IMR-90 (cell line): ENCODE measurements at regions not wholly inside any gene's neighbourhood (a gene's known extent, or its start where the extent isn't known, plus 50 kb on each side); places are given as distances from the start of the nearest gene placed in this dataset.

Experiments used
- ATAC-seq: fragments of 200-7000 bp; cut with Tn5 transposase; 2 replicates; pipeline ENCODE4 v1.9.1; 2020; ENCODE audit warnings: low read depth, mild to moderate bottlenecking, moderate library complexity
- BruUV-seq: library from RNA; stranded (reverse); fragments of 400-500 nt; replicated peaks from 2 replicates; lab custom pipeline; 2021; lab: Mats Ljungman, UMichigan
- CTCF ChIA-PET: fragments of 300-600 bp; formaldehyde crosslinking; extraction: SDS; loops from one replicate; lab custom pipeline; 2021; ENCODE audit warnings: antibody characterized with exemption; lab: Yijun Ruan, JAX
- POLR2A ChIA-PET: fragments of 300-600 bp; sonication (Branson Sonifier 250); formaldehyde crosslinking; loops from one replicate; lab custom pipeline; 2022; ENCODE audit warnings: antibody characterized with exemption; ENCODE audit not compliant: unreplicated experiment; lab: Charles Lee
- DNase-seq: peaks from one replicate; pipeline ENCODE4 v3.0.0; 2013
- H2AFZ ChIP-seq: replicated peaks from 2 replicates; pipeline ENCODE3; 2013; ENCODE audit warnings: low read length, mild to moderate bottlenecking; ENCODE audit not compliant: poor library complexity
- H2AK5ac ChIP-seq: 2 replicates; pipeline ENCODE4 v1.6.1; 2013; ENCODE audit warnings: low read depth, low read length, inconsistent platforms
- H2AK9ac ChIP-seq: replicated peaks from 2 replicates; pipeline ENCODE3; 2013; ENCODE audit warnings: mild to moderate bottlenecking, low read depth, low read length, moderate library complexity; ENCODE audit not compliant: poor library complexity
- H2BK120ac ChIP-seq: 2 replicates; pipeline ENCODE4 v1.6.1; 2013; ENCODE audit warnings: low read depth, low read length, inconsistent platforms
- H2BK15ac ChIP-seq: 3 replicates; pipeline ENCODE4 v1.6.1; 2013; ENCODE audit warnings: low read depth, low read length, inconsistent platforms
- H2BK20ac ChIP-seq: 2 replicates; pipeline ENCODE4 v1.6.1; 2013; ENCODE audit warnings: low read depth, mild to moderate bottlenecking, inconsistent platforms, low read length, moderate library complexity
- H2BK5ac ChIP-seq: 2 replicates; pipeline ENCODE4 v1.6.1; 2013; ENCODE audit warnings: mild to moderate bottlenecking, low read depth, low read length, inconsistent platforms; ENCODE audit not compliant: poor library complexity, severe bottlenecking
- H3K14ac ChIP-seq: replicated peaks from 2 replicates; pipeline ENCODE4 v1.6.1; 2013; ENCODE audit warnings: low read depth, low read length, inconsistent platforms
- H3K18ac ChIP-seq: 2 replicates; pipeline ENCODE4 v1.6.1; 2013; ENCODE audit warnings: low read depth, low read length, control low read depth
- H3K23ac ChIP-seq: 2 replicates; pipeline ENCODE4 v1.6.1; 2013; ENCODE audit warnings: low read depth, low read length, inconsistent platforms
- H3K27ac ChIP-seq: 2 replicates; pipeline ENCODE4 v1.5.1; 2013; ENCODE audit warnings: mild to moderate bottlenecking, control low read depth, low read length; ENCODE audit not compliant: insufficient read depth
- H3K27me3 ChIP-seq: 2 replicates; pipeline ENCODE4 v1.6.1; 2013; ENCODE audit warnings: low read length; ENCODE audit not compliant: control insufficient read depth, insufficient read depth
- H3K36me3 ChIP-seq: 2 replicates; pipeline ENCODE4 v1.6.1; 2013; ENCODE audit warnings: low read length, mixed read lengths; ENCODE audit not compliant: control insufficient read depth, insufficient read depth
- H3K4ac ChIP-seq: 2 replicates; pipeline ENCODE4 v1.6.1; 2013; ENCODE audit warnings: low read depth, low read length, inconsistent platforms
- H3K4me1 ChIP-seq: 2 replicates; pipeline ENCODE4 v1.6.1; 2013; ENCODE audit warnings: low read length, mixed read lengths; ENCODE audit not compliant: control insufficient read depth, insufficient read depth
- H3K4me2 ChIP-seq: 2 replicates; pipeline ENCODE4 v1.6.1; 2013; ENCODE audit warnings: low read depth, mild to moderate bottlenecking, control low read depth, low read length, moderate library complexity
- H3K4me3 ChIP-seq: 2 replicates; pipeline ENCODE4 v1.5.1; 2013; ENCODE audit warnings: low read depth, mild to moderate bottlenecking, control low read depth, low read length, moderate library complexity; ENCODE audit not compliant: insufficient read depth
- H3K56ac ChIP-seq: 2 replicates; pipeline ENCODE4 v1.6.1; 2013; ENCODE audit warnings: low read length, inconsistent platforms; ENCODE audit not compliant: insufficient read depth; ENCODE audit errors: extremely low read depth
- H3K79me1 ChIP-seq, 2 experiments: 2 replicates each; pipeline ENCODE4 v1.6.1; 2013; ENCODE audit warnings: low read length in 2 of 2, inconsistent platforms in 1 of 2, low read depth in 1 of 2
- H3K9ac ChIP-seq: 2 replicates; pipeline ENCODE4 v1.6.1; 2013; ENCODE audit warnings: low read depth, low read length, control low read depth
- H3K9me1 ChIP-seq: 2 replicates; pipeline ENCODE4 v1.6.1; 2013; ENCODE audit warnings: low read length, inconsistent platforms; ENCODE audit not compliant: insufficient read depth
- H3K9me3 ChIP-seq: 2 replicates; pipeline ENCODE4 v1.6.1; 2013; ENCODE audit warnings: low read length; ENCODE audit not compliant: control insufficient read depth, insufficient read depth
- H4K20me1 ChIP-seq: 2 replicates; pipeline ENCODE4 v1.6.1; 2013; ENCODE audit warnings: low read length, inconsistent platforms; ENCODE audit not compliant: insufficient read depth
- H4K5ac ChIP-seq: 2 replicates; pipeline ENCODE4 v1.6.1; 2013; ENCODE audit warnings: mild to moderate bottlenecking, low read depth, low read length, control low read depth
- H4K8ac ChIP-seq, 2 experiments: 2 replicates each; pipeline ENCODE4 v1.6.1; 2013; ENCODE audit warnings: low read depth in 2 of 2, low read length in 2 of 2, control low read depth in 1 of 2, inconsistent platforms in 1 of 2
- H4K91ac ChIP-seq: 2 replicates; pipeline ENCODE4 v1.6.1; 2013; ENCODE audit warnings: low read depth, low read length, inconsistent platforms; ENCODE audit not compliant: insufficient read depth
- BHLHE40 ChIP-seq: fragments of 150-350 bp; IDR thresholded peaks from 2 replicates; pipeline ENCODE4 v1.6.1; 2016; ENCODE audit warnings: mild to moderate bottlenecking, low read depth, low read length
- CEBPB ChIP-seq: IDR thresholded peaks from 2 replicates; pipeline ENCODE4 v1.6.1; 2012; ENCODE audit warnings: low read depth, low read length, improper control_type of control experiment
- ELK1 ChIP-seq: fragments of 150-350 bp; IDR thresholded peaks from 2 replicates; pipeline ENCODE4 v1.6.1; 2016; ENCODE audit warnings: low read depth, mild to moderate bottlenecking, low read length, moderate library complexity, borderline replicate concordance
- FOS ChIP-seq: fragments of 150-350 bp; IDR thresholded peaks from 2 replicates; pipeline ENCODE4 v1.6.1; 2016; ENCODE audit warnings: low read depth, low read length
- MAFK ChIP-seq: IDR thresholded peaks from 2 replicates; pipeline ENCODE4 v1.6.1; 2012; ENCODE audit warnings: low read depth, low read length, improper control_type of control experiment
- MXI1 ChIP-seq: IDR thresholded peaks from 2 replicates; pipeline ENCODE4 v1.6.1; 2012; ENCODE audit warnings: low read depth, mild to moderate bottlenecking, low read length, moderate library complexity, borderline replicate concordance
- POLR2A ChIP-seq: IDR thresholded peaks from 2 replicates; pipeline ENCODE4 v1.6.1; 2012; ENCODE audit warnings: mild to moderate bottlenecking, low read depth, low read length
- RAD21 ChIP-seq: IDR thresholded peaks from 2 replicates; pipeline ENCODE4 v1.6.1; 2012; ENCODE audit warnings: low read length, improper control_type of control experiment
- RCOR1 ChIP-seq: IDR thresholded peaks from 2 replicates; pipeline ENCODE4 v1.6.1; 2012; ENCODE audit warnings: mild to moderate bottlenecking, low read length, improper control_type of control experiment; ENCODE audit not compliant: insufficient replicate concordance
- RFX5 ChIP-seq: IDR thresholded peaks from 2 replicates; pipeline ENCODE4 v1.8.0; 2012; ENCODE audit warnings: low read depth, mild to moderate bottlenecking, low read length, moderate library complexity
- SMC3 ChIP-seq: fragments of 150-350 bp; IDR thresholded peaks from 2 replicates; pipeline ENCODE4 v1.6.1; 2016; ENCODE audit warnings: low read depth, mild to moderate bottlenecking, antibody characterized with exemption, low read length, moderate library complexity
- WGBS, 2 experiments: methylation state at CpG; one replicate each; pipeline versions ENCODE4 v1.1.5 to v1.1.7; 2013; ENCODE audit warnings: missing lambda C conversion rate in 2 of 2; ENCODE audit not compliant: insufficient read length in 1 of 2; ENCODE audit errors: extremely low coverage in 2 of 2; 5-methylcytosine and 5-hydroxymethylcytosine counted together
- dilution Hi-C: fragments of 300-500 bp; cut with HindIII; formaldehyde crosslinking; loops from one replicate; pipeline ENCODE4 v1.14.3; 2018; ENCODE audit warnings: low sequenced_read_pairs; ENCODE audit not compliant: unreplicated experiment
- in situ Hi-C: fragments of 300-500 bp; cut with MboI; formaldehyde crosslinking; loops from 3 replicates; pipeline ENCODE4 v1.14.3; 2019; ENCODE audit warnings: low sequenced_read_pairs, inconsistent platforms, mixed read lengths
- intact Hi-C: fragments of 100-400 bp; cut with micrococcal nuclease; formaldehyde crosslinking; loops from 2 replicates; pipeline ENCODE4 v1.10.0; 2022
- TF ChIP-seq, protein P1 (sequence below): fragments of 150-350 bp; IDR thresholded peaks from 2 replicates; pipeline ENCODE4 v1.6.1; 2017; ENCODE audit warnings: mild to moderate bottlenecking, antibody characterized with exemption, low read length, low read depth

DNA sequence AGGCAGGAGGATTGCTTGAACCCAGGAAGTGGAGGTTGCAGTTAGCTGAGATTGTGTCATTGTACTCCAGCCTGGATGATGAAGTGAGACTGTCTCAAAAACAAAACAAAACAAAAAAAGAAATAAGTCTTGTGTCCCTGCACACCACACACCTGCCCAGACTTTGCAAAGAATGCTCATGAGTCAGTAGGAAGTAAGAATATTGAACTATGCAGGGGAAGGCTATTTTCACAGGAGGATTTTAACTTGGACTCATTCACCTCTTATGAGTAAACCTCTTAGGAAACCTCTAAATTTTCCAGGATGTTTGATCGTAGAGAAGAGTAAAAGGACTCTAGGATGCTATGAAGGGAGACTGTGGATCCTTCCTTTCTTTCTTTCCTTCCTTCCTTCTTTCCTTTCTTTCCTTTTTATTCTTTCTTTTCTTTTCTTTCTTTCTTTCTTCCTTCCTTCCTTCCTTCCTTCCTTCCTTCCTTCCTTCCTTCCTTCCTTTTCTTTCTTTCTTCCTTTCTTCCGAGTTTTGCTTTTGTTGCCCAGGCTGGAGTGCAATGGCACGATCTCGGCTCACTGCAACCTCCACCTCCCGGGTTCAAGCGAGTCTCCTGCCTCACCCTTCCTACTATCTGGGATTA lies 96.7 kb upstream of the CLINT1 start:
- in situ Hi-C loops, result no loop called here
- Histone ChIP-seq H4K5ac (no peak overlapping the region), H3K56ac (no peak overlapping the region), H3K4me2 (no peak overlapping the region), H3K27ac (no peak overlapping the region), H4K91ac (no peak overlapping the region), H3K9me1 (no peaks in the 10 kb centered on the region), H3K36me3 (no peaks in the 10 kb centered on the region), H3K27me3 (peaks cover 2% of the 10 kb centered on the region; the same call in 1 of the 2 replicates), H3K4ac (no peak overlapping the region), H3K4me1 (no peaks in the 10 kb centered on the region), H3K79me1 (no peaks in the 10 kb centered on the region), H2BK15ac (no peak overlapping the region), H3K4me3 (no peak overlapping the region), H2BK20ac (no peak overlapping the region), H2AFZ (no peak overlapping the region), H4K20me1 (no peaks in the 10 kb centered on the region), H3K14ac (no peak overlapping the region), H2AK9ac (no peak overlapping the region), H4K8ac (no peak overlapping the region), H2BK5ac (no peak overlapping the region), H3K23ac (no peak overlapping the region), H3K18ac (no peak overlapping the region), H3K9me3 (no peaks in the 10 kb centered on the region), H2AK5ac (no peak overlapping the region), H2BK120ac (no peak overlapping the region), H3K9ac (no peak overlapping the region)
- no TSS peak for BruUV-seq
- WGBS, 2 experiments, result no CpG with 5 or more reads among the region's 6 CpGs
- ChIA-PET POLR2A (no interaction called here), CTCF (no interaction called here)
- DNase-seq (no peak), ATAC-seq (no peak)
- no peak for TF ChIP-seq MXI1
- no peak for TF ChIP-seq MAFK
- TF ChIP-seq CEBPB, result no peak
- TF ChIP-seq POLR2A, result no peak
- no peak for TF ChIP-seq SMC3
- TF ChIP-seq ELK1, result no peak
- no peak for TF ChIP-seq RAD21
- TF ChIP-seq, protein P1, sequence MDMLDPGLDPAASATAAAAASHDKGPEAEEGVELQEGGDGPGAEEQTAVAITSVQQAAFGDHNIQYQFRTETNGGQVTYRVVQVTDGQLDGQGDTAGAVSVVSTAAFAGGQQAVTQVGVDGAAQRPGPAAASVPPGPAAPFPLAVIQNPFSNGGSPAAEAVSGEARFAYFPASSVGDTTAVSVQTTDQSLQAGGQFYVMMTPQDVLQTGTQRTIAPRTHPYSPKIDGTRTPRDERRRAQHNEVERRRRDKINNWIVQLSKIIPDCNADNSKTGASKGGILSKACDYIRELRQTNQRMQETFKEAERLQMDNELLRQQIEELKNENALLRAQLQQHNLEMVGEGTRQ, result no peak
- no peak for TF ChIP-seq FOS
- no peak for TF ChIP-seq BHLHE40
- no peak for TF ChIP-seq RCOR1
- no peak for TF ChIP-seq RFX5
- dilution Hi-C loops, result no loop called here
- intact Hi-C loops, result no loop called here
